NCI-H460 (cell line): ENCODE measurements at regions not wholly inside any gene's neighbourhood (a gene's known extent, or its start where the extent isn't known, plus 50 kb on each side); places are given as distances from the start of the nearest gene placed in this dataset.

ENCODE experiments used
- DNase-seq: peaks from one replicate; pipeline ENCODE4 v3.0.0-alpha.2; 2016; ENCODE audit warnings: low read depth; ENCODE audit errors: extremely low read depth

- DNase-seq: no peak
These were observed 94.9 kb upstream of the PLPPR1 start for GRCh38 chr9:100933656-100934055.

DNA sequence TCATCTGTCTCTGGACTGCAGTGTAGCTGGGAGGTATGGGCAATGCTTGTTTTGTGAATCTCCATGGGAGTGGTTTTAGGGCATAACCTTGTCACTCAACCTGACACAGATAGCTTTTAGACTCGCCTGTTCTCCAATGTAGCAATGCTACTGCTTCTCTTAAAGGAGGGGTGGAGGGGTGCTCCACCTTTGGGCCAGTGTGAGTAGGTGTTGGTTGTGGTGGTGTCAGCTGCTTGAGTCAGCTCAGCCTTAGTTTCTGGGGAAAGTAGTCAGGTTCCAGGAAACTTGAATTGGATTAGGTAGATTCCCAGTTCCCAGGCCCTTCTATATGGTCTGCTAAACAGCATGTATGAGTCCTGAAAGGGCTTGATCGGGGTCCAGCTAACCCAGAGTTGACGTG, 91.1 kb upstream of the PLPPR1 start:
- no peak for DNase-seq

DNA sequence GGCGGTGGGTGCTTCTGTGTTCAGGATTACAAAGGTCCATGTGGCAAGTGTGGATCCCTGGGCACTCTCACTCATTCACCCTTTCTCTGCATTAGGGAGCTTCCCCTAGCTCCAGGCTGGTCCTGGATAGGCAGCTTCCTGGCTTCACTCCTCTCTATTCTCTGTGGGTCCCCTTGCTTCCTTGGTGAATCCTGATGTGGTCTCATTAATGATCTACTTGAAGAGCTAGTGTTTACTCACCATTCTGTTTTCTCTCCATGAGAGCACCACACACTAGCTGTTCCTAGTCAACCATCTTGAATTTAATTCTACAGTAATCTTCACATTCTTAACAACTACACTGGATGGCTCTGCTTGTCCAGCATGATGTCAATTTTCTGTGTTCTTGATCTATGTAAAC, 90.0 kb upstream of the PLPPR1 start:
- no peak for DNase-seq

GRCh38 chr9:100939636-100940035, 88.9 kb upstream of the PLPPR1 start:
- no peak for DNase-seq

GRCh38 chr9:100959226-100959625, 69.3 kb upstream of the PLPPR1 start:
- no peak for DNase-seq
